ENCODE measurements at regions not wholly inside any gene's neighbourhood (a gene's known extent, or its start where the extent isn't known, plus 50 kb on each side); places are given as distances from the start of the nearest gene placed in this dataset.

GRCh38 chr5:174183701-174184100 is 138.2 kb downstream of the NSG2 start:
- no peak overlapping the region for H3K27ac ChIP-seq
- TF ChIP-seq, protein P1, sequence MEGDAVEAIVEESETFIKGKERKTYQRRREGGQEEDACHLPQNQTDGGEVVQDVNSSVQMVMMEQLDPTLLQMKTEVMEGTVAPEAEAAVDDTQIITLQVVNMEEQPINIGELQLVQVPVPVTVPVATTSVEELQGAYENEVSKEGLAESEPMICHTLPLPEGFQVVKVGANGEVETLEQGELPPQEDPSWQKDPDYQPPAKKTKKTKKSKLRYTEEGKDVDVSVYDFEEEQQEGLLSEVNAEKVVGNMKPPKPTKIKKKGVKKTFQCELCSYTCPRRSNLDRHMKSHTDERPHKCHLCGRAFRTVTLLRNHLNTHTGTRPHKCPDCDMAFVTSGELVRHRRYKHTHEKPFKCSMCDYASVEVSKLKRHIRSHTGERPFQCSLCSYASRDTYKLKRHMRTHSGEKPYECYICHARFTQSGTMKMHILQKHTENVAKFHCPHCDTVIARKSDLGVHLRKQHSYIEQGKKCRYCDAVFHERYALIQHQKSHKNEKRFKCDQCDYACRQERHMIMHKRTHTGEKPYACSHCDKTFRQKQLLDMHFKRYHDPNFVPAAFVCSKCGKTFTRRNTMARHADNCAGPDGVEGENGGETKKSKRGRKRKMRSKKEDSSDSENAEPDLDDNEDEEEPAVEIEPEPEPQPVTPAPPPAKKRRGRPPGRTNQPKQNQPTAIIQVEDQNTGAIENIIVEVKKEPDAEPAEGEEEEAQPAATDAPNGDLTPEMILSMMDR (IDR thresholded peaks at IDR 0.05): no peak
- peak; percentile 24 for DNase-seq (ENCODE audit: low spot score)
- H3K4me3 ChIP-seq: no peak overlapping the region

DNA sequence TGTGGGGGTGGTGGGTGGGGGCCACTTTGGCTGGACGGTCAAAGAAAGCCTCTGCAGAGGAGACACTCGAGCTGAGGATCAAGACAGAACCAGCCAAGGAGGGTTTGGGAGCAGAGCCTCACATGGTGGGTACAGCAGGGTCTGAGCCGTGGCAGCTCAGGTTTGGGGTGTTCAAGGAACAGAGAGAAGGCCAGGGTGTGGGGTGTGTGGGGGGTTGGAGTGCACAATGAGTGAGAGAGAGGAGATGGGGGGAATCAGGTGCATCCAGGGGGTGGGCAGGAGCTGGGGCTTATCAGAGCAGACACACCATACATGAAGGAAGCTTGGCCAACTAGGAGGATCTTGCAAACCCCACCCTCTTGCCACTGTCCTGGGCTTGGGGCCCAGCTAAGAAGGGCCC is 140.0 kb downstream of the NSG2 start:
- no peak overlapping the region for H3K27ac ChIP-seq
- no peak overlapping the region for H3K4me3 ChIP-seq
- TF ChIP-seq, protein P1 (IDR thresholded peaks at IDR 0.05): no peak
- peak; percentile 46 for DNase-seq (ENCODE audit: low spot score)

GRCh38 chr5:174186096-174186695 is 140.7 kb downstream of the NSG2 start:
- Histone ChIP-seq H3K4me3 (no peak overlapping the region), H3K27ac (no peak overlapping the region)
- DNase-seq (ENCODE audit: low spot score): peak; percentile 40
- TF ChIP-seq, protein P1 (IDR thresholded peaks at IDR 0.05): no peak

- no peak overlapping the region for H3K4me3 ChIP-seq
- no peak overlapping the region for H3K27ac ChIP-seq
- peak; percentile 53 for DNase-seq (ENCODE audit: low spot score)
- TF ChIP-seq, protein P1 (IDR thresholded peaks at IDR 0.05): no peak
These were observed 141.5 kb downstream of the NSG2 start for GRCh38 chr5:174187001-174187400.

DNA sequence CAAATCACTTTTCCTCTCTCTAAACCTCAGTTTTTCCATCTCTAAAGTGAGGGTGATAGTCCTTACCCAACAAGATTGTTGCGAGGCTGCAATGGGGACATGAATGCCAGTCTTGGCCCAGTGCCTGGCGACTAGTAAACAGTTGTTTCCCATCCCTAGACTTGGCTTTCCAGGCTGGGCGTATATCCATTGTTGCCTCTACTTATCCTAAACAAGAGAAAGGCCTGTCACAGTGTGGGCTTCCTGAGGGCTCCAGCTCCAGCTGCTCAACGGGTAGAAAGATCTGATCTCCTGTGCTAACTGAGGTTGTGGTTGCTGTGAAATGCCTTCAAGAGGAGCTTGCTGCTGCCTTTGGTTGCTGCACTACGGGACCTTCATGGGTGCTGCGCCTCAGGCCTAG is 142.0 kb downstream of the NSG2 start:
- TF ChIP-seq, protein P1 (IDR thresholded peaks at IDR 0.05): no peak
- H3K4me3 ChIP-seq: no peak overlapping the region
- H3K27ac ChIP-seq: no peak overlapping the region
- DNase-seq (ENCODE audit: low spot score): peak; percentile 9

GRCh38 chr5:174188295-174188694 is 142.8 kb downstream of the NSG2 start:
- no peak overlapping the region for H3K27ac ChIP-seq
- DNase-seq (ENCODE audit: low spot score): peak; percentile 38
- H3K4me3 ChIP-seq: no peak overlapping the region
- TF ChIP-seq, protein P1 (IDR thresholded peaks at IDR 0.05): no peak

All from coronary artery (tissue), 2 donors.